ENCODE measurements at regions not wholly inside any gene's neighbourhood (a gene's known extent, or its start where the extent isn't known, plus 50 kb on each side); places are given as distances from the start of the nearest gene placed in this dataset.

GRCh38 chr13:21966014-21966413, 295.1 kb downstream of the FGF9 start:
- TF ChIP-seq, protein P1, sequence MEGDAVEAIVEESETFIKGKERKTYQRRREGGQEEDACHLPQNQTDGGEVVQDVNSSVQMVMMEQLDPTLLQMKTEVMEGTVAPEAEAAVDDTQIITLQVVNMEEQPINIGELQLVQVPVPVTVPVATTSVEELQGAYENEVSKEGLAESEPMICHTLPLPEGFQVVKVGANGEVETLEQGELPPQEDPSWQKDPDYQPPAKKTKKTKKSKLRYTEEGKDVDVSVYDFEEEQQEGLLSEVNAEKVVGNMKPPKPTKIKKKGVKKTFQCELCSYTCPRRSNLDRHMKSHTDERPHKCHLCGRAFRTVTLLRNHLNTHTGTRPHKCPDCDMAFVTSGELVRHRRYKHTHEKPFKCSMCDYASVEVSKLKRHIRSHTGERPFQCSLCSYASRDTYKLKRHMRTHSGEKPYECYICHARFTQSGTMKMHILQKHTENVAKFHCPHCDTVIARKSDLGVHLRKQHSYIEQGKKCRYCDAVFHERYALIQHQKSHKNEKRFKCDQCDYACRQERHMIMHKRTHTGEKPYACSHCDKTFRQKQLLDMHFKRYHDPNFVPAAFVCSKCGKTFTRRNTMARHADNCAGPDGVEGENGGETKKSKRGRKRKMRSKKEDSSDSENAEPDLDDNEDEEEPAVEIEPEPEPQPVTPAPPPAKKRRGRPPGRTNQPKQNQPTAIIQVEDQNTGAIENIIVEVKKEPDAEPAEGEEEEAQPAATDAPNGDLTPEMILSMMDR (IDR thresholded peaks at IDR 0.05) = no peak
- no peak for TF ChIP-seq ZFX (IDR thresholded peaks at IDR 0.05; ENCODE audit: borderline replicate concordance)

Data from 22Rv1 (cell line).